HCT116 (cell line): ENCODE measurements at regions not wholly inside any gene's neighbourhood (a gene's known extent, or its start where the extent isn't known, plus 50 kb on each side); places are given as distances from the start of the nearest gene placed in this dataset.

Experiments used
- CEBPB ChIP-seq: IDR thresholded peaks from 2 replicates; pipeline ENCODE4 v1.6.1; 2012; ENCODE audit warnings: low read depth
- POLR2A ChIP-seq: IDR thresholded peaks from 2 replicates; pipeline ENCODE4 v1.7.0; 2011; ENCODE audit warnings: borderline replicate concordance; ENCODE audit not compliant: insufficient read depth, insufficient read length; ENCODE audit errors: extremely low read depth
- POLR2AphosphoS5 ChIP-seq: IDR thresholded peaks from 2 replicates; pipeline ENCODE4 v1.6.1; 2011; ENCODE audit warnings: mild to moderate bottlenecking, low read depth, low read length, moderate library complexity
- RAD21 ChIP-seq: IDR thresholded peaks from 2 replicates; pipeline ENCODE4 v1.6.1; 2012; ENCODE audit warnings: low read depth, mild to moderate bottlenecking
- TF ChIP-seq, protein P1 (sequence below), 3 experiments: fragments of 200-600 bp in 1 of 3; sonication (generic) in 1 of 3; IDR thresholded peaks in 2 of 3; conservative IDR thresholded peaks in 1 of 3; 2 replicates each; pipeline ENCODE4 v1.5.1; 2012 to 2017; ENCODE audit warnings: low read depth in 2 of 3, low read length in 2 of 3, antibody characterized with exemption in 1 of 3, borderline replicate concordance in 1 of 3, control low read depth in 1 of 3, mild to moderate bottlenecking in 1 of 3, mixed read lengths in 1 of 3, mixed run types in 1 of 3, moderate library complexity in 1 of 3; ENCODE audit not compliant: insufficient read depth in 1 of 3
- TF ChIP-seq, protein P2 (sequence below): IDR thresholded peaks from 2 replicates; pipeline ENCODE4 v1.6.1; 2012
- TF ChIP-seq, protein P3 (sequence below): IDR thresholded peaks from 2 replicates; pipeline ENCODE4 v1.6.1; 2011; ENCODE audit warnings: mild to moderate bottlenecking, low read length, moderate library complexity; ENCODE audit not compliant: insufficient replicate concordance; ENCODE audit errors: extremely low read depth

DNA sequence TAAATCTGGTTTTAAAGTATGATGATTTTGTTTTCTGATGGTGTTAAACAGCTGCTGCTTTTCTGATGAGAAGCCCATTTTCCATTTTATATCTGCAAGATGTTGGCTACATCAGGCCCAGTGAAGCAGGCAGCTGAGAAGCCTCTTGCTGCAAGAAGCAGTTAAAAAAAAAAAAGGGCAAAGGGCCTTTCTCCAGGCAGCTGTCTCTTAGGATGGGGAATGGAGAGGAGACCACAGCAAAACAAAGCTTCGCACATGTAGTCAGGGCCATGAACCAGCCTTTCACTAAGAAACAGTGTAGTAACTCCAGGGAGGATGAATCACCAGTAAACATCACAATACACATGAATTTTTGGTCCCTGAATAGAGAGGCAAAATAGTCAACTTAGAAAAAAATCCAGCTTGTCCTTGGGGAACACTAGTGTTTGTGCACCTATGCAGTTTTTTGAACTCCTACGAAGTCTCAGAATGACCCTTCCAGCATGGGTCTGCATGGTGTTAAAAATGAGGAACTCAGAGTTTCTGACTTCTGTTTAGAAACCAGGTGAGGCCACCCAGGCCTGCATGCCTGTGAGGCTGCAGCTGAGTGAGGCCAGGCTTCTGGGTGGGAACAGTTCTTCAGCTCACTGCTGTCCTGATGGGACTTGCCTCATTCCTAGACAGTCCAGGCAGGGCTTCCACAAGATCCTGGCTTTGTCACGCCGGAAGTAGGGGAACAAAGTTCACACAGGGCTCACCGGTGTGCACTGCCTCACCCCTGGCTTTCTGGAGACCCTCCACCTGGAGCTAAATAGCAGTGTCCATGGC is 518.7 kb downstream of the MCTP2 start:
- TF ChIP-seq, protein P1, sequence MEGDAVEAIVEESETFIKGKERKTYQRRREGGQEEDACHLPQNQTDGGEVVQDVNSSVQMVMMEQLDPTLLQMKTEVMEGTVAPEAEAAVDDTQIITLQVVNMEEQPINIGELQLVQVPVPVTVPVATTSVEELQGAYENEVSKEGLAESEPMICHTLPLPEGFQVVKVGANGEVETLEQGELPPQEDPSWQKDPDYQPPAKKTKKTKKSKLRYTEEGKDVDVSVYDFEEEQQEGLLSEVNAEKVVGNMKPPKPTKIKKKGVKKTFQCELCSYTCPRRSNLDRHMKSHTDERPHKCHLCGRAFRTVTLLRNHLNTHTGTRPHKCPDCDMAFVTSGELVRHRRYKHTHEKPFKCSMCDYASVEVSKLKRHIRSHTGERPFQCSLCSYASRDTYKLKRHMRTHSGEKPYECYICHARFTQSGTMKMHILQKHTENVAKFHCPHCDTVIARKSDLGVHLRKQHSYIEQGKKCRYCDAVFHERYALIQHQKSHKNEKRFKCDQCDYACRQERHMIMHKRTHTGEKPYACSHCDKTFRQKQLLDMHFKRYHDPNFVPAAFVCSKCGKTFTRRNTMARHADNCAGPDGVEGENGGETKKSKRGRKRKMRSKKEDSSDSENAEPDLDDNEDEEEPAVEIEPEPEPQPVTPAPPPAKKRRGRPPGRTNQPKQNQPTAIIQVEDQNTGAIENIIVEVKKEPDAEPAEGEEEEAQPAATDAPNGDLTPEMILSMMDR (IDR thresholded peaks at IDR 0.05 in 2 of 3, conservative IDR thresholded peaks at IDR 0.05 in 1 of 3; ENCODE audit: borderline replicate concordance in 1 of 3, insufficient read depth in 1 of 3, low read depth in 2 of 3, low read length in 2 of 3): no peak
- TF ChIP-seq POLR2AphosphoS5 (no peak), POLR2A (no peak), RAD21 (no peak), CEBPB (no peak)
- TF ChIP-seq, protein P2, sequence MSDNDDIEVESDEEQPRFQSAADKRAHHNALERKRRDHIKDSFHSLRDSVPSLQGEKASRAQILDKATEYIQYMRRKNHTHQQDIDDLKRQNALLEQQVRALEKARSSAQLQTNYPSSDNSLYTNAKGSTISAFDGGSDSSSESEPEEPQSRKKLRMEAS: no peak
- TF ChIP-seq, protein P3, sequence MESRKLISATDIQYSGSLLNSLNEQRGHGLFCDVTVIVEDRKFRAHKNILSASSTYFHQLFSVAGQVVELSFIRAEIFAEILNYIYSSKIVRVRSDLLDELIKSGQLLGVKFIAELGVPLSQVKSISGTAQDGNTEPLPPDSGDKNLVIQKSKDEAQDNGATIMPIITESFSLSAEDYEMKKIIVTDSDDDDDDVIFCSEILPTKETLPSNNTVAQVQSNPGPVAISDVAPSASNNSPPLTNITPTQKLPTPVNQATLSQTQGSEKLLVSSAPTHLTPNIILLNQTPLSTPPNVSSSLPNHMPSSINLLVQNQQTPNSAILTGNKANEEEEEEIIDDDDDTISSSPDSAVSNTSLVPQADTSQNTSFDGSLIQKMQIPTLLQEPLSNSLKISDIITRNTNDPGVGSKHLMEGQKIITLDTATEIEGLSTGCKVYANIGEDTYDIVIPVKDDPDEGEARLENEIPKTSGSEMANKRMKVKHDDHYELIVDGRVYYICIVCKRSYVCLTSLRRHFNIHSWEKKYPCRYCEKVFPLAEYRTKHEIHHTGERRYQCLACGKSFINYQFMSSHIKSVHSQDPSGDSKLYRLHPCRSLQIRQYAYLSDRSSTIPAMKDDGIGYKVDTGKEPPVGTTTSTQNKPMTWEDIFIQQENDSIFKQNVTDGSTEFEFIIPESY: no peak
